IPS DF 4.7 (cell line): ENCODE measurements at regions not wholly inside any gene's neighbourhood (a gene's known extent, or its start where the extent isn't known, plus 50 kb on each side); places are given as distances from the start of the nearest gene placed in this dataset.

Experiments used
- DNase-seq: peaks from one replicate; pipeline ENCODE4 v3.0.0-alpha.2; 2013; ENCODE audit warnings: low spot score; ENCODE audit errors: extremely low read depth

DNA sequence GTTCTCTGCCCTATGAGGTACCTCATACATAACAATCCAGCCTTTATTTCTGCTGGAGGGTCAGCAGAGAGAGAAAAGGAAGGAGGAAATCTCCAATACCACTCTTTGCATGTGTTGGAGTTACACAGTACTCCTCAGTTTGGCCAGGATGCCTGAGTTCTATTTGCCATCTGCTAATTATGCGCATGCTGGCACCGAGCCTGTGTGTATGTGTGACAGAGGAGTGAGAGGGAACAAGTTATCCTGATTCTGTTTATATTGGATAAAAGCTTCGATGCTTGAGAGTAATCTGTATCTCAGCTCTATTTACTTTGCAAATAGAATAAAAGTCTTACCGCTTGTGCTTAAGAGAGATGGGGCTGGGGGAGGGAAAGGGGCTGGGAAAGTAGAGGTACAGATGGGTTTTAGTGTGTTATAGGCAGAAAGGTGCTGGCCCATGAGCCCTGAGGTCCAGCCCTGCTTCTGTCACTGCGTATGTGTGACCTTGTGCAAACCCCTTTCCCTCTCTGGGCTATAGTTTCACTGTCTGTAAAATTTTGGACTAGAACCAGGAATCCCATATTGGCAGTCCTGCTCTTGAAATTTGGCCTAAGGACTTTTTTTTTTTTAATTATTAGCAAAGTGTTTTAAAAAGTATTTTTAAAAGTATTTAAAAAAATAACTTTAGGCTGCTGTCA, 54.5 kb upstream of the PLXNA2 start:
- DNase-seq, result no peak

DNA sequence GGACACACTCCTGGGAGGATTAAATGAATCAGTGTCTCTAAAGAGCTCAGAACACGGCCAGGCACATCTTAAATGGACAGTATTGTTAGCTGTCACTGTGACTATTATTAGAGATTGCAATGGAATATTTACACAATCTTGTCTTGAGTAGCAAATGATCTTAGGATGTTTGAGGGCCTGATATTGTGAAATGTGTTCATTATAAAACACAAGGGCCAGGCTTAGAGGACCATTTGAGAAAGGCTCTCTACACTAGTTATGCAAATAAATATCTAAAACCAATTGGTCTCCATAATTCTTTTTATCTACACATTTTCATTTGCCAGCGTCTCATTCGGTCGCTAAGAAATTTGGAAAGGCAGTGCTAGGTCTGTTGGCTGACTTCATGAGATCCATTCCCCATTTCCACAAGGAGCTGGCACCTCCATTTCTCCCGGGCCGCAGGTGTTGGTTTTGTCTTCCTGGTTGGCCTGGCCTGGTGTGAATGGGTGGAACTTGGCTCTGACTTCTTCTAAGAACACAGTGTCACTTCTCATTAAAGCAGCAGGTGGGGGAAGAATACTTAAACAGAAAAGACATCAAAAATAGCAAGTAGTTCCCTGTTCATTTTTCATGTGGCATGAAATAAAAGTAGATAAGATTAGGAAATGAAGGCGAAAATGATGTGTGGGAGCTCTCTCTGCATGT, 56.0 kb upstream of the PLXNA2 start:
- DNase-seq, result no peak

- DNase-seq, result no peak
Measured at GRCh38 chr1:208302699-208303238, 58.6 kb upstream of the PLXNA2 start.

- no peak for DNase-seq
Measured at GRCh38 chr1:208303743-208304712, 59.8 kb upstream of the PLXNA2 start.

DNA sequence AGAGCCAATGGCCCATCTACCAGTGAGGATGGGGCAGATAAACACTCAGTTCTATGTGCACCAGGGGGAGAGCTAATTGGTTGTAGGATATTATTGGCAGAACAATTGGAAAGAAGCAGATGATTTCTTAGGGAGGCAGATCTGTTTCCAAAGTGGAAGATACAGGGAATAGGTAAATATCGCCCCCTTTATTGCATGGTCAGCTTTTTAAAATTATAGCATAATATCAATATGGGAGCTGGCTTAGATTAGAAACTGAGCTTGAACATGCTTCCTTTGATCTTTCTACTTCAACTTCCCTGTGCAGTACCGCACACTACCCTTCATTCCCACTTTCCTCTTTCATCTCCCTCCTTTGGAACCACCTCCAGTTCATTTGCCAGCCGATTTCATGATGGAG, 64.0 kb upstream of the PLXNA2 start:
- no peak for DNase-seq

GRCh38 chr1:208309771-208310170, 65.6 kb upstream of the PLXNA2 start:
- DNase-seq, result no peak

DNA sequence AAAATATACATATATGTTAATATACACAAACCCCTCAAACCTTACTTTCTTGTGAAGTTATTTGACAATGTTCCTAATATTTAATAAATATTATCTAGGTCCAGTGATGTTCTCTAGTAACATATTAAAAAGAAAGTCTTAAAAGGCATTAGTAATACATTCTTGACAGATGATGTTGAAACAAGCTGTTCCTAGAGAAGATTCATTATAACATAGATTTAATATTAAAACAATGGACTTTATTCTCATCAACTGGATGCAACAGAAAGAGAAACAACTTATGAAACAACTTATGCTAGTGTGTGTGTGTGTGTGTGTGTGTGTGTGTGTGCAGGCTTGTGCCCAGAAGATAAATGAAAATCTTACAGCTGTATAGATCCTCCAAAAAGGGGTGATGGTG, 68.5 kb upstream of the PLXNA2 start:
- DNase-seq, result no peak

- DNase-seq, result no peak
Measured at GRCh38 chr1:208314431-208314830, 70.2 kb upstream of the PLXNA2 start.

DNA sequence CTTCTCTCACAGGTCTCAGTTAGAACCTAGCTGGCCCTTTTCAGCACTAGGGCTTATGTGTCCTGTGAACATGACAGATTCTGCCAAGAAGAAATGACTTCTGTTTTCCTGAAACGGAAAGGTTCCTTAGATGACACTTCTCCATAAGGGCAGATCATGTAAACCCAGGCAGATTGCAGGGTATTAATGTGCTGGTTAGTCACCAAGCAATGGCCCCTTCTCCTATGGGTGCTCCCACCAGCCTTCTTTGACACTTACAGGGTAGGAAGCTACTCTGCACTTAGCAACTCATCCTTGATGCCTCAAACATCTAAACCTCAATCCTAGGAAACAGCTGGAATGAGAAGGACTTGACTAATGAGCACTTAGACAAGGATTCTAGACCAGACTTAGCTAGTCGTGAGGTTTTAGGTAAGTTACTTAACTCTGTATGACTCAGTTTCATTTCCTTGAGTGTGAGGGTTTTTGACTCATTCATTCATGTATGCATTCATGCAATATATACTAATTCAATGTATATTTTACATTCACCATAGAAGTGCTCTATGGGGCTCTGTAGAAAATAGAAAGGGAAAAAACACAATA, 74.1 kb upstream of the PLXNA2 start:
- no peak for DNase-seq

DNA sequence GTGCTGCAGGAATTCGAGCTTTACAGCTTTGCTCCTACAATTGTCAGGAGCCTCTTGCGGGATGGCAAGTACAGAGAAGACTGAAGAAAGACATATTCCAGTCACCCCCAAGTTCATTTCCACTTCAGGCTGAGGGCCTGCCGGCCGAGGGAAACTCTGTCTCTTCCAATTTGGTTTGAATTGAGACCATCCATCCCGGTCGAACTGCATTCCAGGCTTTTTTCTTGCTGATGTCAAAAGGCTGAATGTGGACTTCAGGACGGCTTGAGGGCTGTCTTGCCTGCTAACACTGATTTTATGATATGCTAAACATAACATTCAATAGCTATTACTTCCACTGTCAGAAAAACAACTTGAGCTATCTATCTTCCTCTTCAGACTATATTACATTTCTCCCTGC, 79.8 kb upstream of the PLXNA2 start:
- no peak for DNase-seq

DNA sequence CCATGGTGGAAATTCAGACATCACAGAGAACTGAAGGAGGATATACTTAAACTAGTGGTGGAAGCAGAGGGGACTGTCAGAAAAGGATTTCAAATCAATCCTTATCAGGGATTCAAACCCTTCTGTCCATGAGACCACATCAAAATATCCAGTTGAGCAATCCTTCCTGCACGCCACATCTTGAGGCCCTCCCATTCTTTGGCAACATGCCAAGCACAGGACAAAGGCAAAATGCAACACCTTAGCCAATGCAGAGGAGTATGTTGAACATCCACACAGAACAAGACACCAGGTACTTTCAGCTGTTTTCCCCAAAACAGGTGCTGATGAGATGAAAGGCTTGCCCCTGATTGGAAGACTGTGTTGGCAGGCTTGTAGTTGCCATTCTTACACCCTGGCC, 81.8 kb upstream of the PLXNA2 start:
- DNase-seq, result no peak

DNA sequence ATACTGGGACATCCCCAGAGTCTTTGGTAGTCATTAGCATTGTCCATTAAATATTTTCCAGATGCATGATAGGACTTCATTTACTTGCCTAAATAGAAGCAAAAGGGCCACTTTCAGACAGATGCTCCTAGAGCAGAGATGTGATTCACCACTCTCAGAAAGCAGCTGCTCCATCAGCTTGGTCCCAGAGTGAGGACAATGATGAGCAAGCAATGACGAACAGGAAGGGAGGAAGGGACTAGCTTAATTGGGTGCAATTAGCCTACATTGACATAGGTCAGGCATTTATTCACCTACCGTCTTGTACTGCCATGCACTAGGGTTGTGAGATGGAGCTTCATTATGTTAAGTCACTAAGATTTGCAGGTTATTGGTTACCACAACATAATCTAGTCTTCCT, 85.1 kb upstream of the PLXNA2 start:
- DNase-seq, result no peak

GRCh38 chr1:208332036-208332773, 88.0 kb upstream of the PLXNA2 start:
- DNase-seq, result no peak

DNA sequence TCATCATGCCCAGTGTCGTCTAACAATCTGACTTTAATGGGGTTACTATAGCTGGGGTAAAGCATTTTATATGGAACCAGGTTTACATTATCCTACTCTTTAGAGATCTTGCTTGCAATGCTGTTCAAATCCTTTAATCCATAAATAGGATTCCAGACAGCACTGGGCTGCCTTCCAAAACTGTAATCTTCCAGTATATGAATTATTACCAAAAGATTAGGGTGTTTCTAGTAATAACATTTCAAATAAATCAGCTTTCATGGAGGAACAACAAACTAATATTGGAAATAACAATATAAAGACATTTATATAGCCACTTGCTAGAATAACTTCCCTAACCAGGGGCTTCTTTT, 88.6 kb upstream of the PLXNA2 start:
- DNase-seq, result no peak

DNA sequence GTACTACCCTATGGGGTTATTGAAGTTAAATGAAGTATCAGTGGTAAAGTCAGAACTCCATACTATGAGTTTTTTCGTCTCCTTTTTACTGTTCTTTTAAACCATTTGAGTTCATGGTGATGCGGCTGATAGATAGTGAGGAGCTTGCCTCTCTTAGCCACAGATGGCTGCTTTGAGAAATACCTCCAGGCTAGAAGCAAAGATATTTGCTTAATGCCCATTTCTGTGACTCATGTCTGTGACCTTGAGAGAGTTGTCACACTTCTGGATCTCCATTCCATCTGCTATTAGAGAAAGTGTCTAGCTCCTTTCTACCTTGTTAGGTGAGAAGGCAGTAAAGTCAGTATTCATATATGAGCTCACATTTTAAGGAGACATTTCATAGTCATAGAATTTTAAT, 89.5 kb upstream of the PLXNA2 start:
- no peak for DNase-seq

- DNase-seq, result no peak
Measured at GRCh38 chr1:208335371-208336136, 91.4 kb upstream of the PLXNA2 start.

- DNase-seq, result no peak
Measured at GRCh38 chr1:208336137-208336518, 91.9 kb upstream of the PLXNA2 start.

DNA sequence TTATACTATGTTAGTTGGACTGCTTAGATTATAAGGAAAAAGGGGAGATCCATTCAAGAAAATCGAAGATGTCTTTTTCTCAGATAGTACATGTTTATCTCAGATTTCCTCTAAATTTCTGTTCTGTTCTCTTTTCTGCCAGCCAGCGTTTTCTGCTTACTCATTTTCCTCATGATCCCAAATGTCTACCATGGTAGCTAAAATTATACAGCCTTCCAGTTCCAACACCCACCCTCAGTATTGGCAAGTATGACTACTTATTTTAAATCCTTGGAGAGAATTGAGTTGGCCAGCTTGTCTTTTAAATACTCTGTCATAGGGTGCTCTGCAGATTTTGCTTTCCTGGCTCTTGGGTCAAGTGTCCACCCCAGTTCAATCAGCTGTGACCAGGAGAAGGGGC, 95.7 kb upstream of the PLXNA2 start:
- no peak for DNase-seq

- DNase-seq, result no peak
Measured at GRCh38 chr1:208343226-208343625, 99.0 kb upstream of the PLXNA2 start.

- DNase-seq, result no peak
Measured at GRCh38 chr1:208344202-208344857, 100.1 kb upstream of the PLXNA2 start.
